HEK293 (cell line): ENCODE measurements at regions not wholly inside any gene's neighbourhood (a gene's known extent, or its start where the extent isn't known, plus 50 kb on each side); places are given as distances from the start of the nearest gene placed in this dataset.

ENCODE experiments used
- SP7 ChIP-seq: fragments of 450-650 bp; formaldehyde crosslinking; IDR thresholded peaks from 2 replicates; pipeline ENCODE4 v1.5.1; 2016; ENCODE audit warnings: missing biosample characterization, missing genetic modification characterization
- TCF7L2 ChIP-seq: IDR thresholded peaks from 2 replicates; pipeline ENCODE4 v1.6.1; 2011; ENCODE audit warnings: low read depth, mild to moderate bottlenecking, inconsistent platforms, low read length, moderate library complexity, borderline replicate concordance
- ZBTB7A ChIP-seq: fragments of 450-650 bp; formaldehyde crosslinking; IDR thresholded peaks from 2 replicates; pipeline ENCODE4 v1.5.1; 2016; ENCODE audit warnings: low read depth, missing biosample characterization, missing genetic modification characterization
- ZFP37 ChIP-seq: fragments of 450-650 bp; formaldehyde crosslinking; IDR thresholded peaks from 2 replicates; pipeline ENCODE4 v1.5.1; 2016; ENCODE audit warnings: missing biosample characterization, missing genetic modification characterization
- ZNF202 ChIP-seq: fragments of 450-650 bp; formaldehyde crosslinking; IDR thresholded peaks from 2 replicates; pipeline ENCODE4 v1.5.1; 2016; ENCODE audit warnings: missing biosample characterization, missing genetic modification characterization, borderline replicate concordance
- ZNF302 ChIP-seq: fragments of 450-650 bp; formaldehyde crosslinking; IDR thresholded peaks from 2 replicates; pipeline ENCODE4 v1.5.1; 2016; ENCODE audit warnings: missing biosample characterization, missing genetic modification characterization, low read depth
- ZNF501 ChIP-seq: fragments of 450-650 bp; formaldehyde crosslinking; IDR thresholded peaks from 2 replicates; pipeline ENCODE4 v1.5.1; 2016; ENCODE audit warnings: missing biosample characterization, missing genetic modification characterization
- ZNF510 ChIP-seq: fragments of 450-650 bp; formaldehyde crosslinking; IDR thresholded peaks from 2 replicates; pipeline ENCODE4 v1.5.1; 2018; ENCODE audit warnings: mild to moderate bottlenecking, missing genetic modification characterization, missing biosample characterization; ENCODE audit not compliant: insufficient replicate concordance
- TF ChIP-seq, protein P1 (sequence below): fragments of 450-650 bp; formaldehyde crosslinking; IDR thresholded peaks from 2 replicates; pipeline ENCODE4 v1.5.1; 2016; ENCODE audit warnings: missing biosample characterization, missing genetic modification characterization

DNA sequence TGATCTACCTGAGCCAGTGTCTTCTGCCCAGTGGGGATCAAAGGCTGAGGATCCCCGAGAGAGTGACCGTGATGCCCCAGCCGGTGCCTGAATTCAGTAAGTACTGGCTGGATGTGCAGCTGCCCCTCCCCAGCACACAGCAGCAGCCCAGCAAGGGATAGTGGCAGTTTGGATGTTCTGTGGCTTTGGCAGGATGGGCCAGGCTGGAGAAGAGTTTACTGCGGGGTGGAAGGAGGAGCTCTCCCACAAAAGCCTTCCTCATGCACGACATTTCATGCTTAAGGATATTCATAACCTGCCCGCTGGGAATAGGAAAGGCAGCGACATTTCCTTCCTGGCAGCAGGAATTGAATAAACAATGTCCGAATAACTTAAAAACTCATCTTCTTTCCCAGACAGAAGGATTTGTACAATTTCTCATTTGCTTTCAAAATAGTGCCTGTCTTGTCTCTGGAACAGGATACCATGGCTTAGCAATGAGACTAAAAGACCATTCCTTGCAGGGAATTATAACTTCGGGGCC, 135.6 kb upstream of the PRMT8 start:
- TF ChIP-seq, protein P1, sequence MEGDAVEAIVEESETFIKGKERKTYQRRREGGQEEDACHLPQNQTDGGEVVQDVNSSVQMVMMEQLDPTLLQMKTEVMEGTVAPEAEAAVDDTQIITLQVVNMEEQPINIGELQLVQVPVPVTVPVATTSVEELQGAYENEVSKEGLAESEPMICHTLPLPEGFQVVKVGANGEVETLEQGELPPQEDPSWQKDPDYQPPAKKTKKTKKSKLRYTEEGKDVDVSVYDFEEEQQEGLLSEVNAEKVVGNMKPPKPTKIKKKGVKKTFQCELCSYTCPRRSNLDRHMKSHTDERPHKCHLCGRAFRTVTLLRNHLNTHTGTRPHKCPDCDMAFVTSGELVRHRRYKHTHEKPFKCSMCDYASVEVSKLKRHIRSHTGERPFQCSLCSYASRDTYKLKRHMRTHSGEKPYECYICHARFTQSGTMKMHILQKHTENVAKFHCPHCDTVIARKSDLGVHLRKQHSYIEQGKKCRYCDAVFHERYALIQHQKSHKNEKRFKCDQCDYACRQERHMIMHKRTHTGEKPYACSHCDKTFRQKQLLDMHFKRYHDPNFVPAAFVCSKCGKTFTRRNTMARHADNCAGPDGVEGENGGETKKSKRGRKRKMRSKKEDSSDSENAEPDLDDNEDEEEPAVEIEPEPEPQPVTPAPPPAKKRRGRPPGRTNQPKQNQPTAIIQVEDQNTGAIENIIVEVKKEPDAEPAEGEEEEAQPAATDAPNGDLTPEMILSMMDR: no peak
- TF ChIP-seq ZBTB7A (tag by site-specific recombination): no peak
- no peak for TF ChIP-seq ZNF510 (tag by site-specific recombination)
- TF ChIP-seq SP7 (tag by site-specific recombination): no peak
- TF ChIP-seq ZFP37 (tag by site-specific recombination): no peak
- no peak for TF ChIP-seq ZNF302
- TF ChIP-seq ZNF501 (tag by site-specific recombination): no peak
- no peak for TF ChIP-seq ZNF202 (tag by site-specific recombination)
- no peak for TF ChIP-seq TCF7L2
